Right lobe of liver (tissue), 6 donors: ENCODE measurements at regions not wholly inside any gene's neighbourhood (a gene's known extent, or its start where the extent isn't known, plus 50 kb on each side); places are given as distances from the start of the nearest gene placed in this dataset.

Experiments
- ATAC-seq, 4 donors: fragments of 200-7000 bp; cut with Tn5 transposase; one replicate each; pipeline ENCODE4 v1.9.1; 2020; ENCODE audit warnings: mild to moderate bottlenecking in 4 of 4, moderate library complexity in 4 of 4
- DNase-seq, 3 donors: peaks; one replicate each; pipeline ENCODE4 v3.0.0-alpha.2; 2020
- H3K27ac ChIP-seq, 3 donors: fragments of 200-600 bp; one replicate each; pipeline ENCODE4 v1.8.0; 2022
- H3K27me3 ChIP-seq, 2 donors: fragments of 200-600 bp; one replicate each; pipeline ENCODE4 v1.8.0; 2022
- H3K36me3 ChIP-seq, 4 donors: fragments of 200-600 bp; sonication (generic) in 1 of 4; one replicate each; pipeline versions ENCODE4 v1.5.1 to v1.8.0; 2017 to 2022; ENCODE audit warnings: control low read depth in 1 of 4
- H3K4me1 ChIP-seq, 4 donors: fragments of 200-600 bp; sonication (generic) in 1 of 4; one replicate each; pipeline versions ENCODE4 v1.5.1 to v1.8.0; 2017 to 2022; ENCODE audit warnings: control low read depth in 1 of 4
- H3K4me3 ChIP-seq, 3 donors: fragments of 200-600 bp; one replicate each; pipeline ENCODE4 v1.8.0; 2022
- H3K9me3 ChIP-seq, 4 donors: fragments of 200-600 bp; sonication (generic) in 1 of 4; one replicate each; pipeline versions ENCODE4 v1.5.1 to v1.8.0; 2017 to 2022; ENCODE audit warnings: control low read depth in 1 of 4
- CTCF ChIP-seq, 4 donors: fragments of 200-600 bp in 3 of 4; fragments of 450-650 bp in 1 of 4; IDR thresholded peaks; one replicate each; pipeline versions ENCODE4 v1.5.1 to v1.8.0; 2016 to 2022; ENCODE audit warnings: antibody characterized with exemption in 4 of 4, mild to moderate bottlenecking in 2 of 4
- POLR2A ChIP-seq: fragments of 450-650 bp; IDR thresholded peaks from one replicate; pipeline ENCODE4 v1.6.1; 2017; ENCODE audit warnings: antibody characterized with exemption, mild to moderate bottlenecking
- WGBS: methylation state at CpG from one replicate; pipeline ENCODE4 v1.1.6; 2018; ENCODE audit warnings: low coverage, low lambda C conversion rate; ENCODE audit not compliant: insufficient coverage; ENCODE audit errors: missing lambda C conversion rate; 5-methylcytosine and 5-hydroxymethylcytosine counted together
- intact Hi-C, 2 donors: fragments of 100-400 bp; cut with DNase I; formaldehyde crosslinking; loops; one replicate each; pipeline versions ENCODE4 v1.11.2 to v1.14.1; 2022
- donor health status: DM: no; HTN: yes; CAD: no.
- donor health status: DM: no; HTN: no; CAD: no.
- donor health status: DM: no; HTN: no; CAD: no.
- donor health status: DM: no; HTN: yes; CAD: no.
- donor health status: DM: no; HTN: yes; CAD: no.

- ATAC-seq, result no peak
- no peak for DNase-seq
- Histone ChIP-seq H3K4me1 (no peaks in the 10 kb centered on the region), H3K27me3 (no peaks in the 10 kb centered on the region), H3K4me3 (no peak overlapping the region), H3K27ac (no peak overlapping the region), H3K9me3 (peaks cover 0 to 6% (median 0%) of the 10 kb centered on the region in 4 donors), H3K36me3 (no peaks in the 10 kb centered on the region)
- TF ChIP-seq CTCF (IDR thresholded peaks at IDR 0.05) (no peak), POLR2A (no peak)
- 71% methylated on average over 1 of the region's 1 CpG for WGBS
- intact Hi-C loops, result no loop called here
Observed at GRCh38 chr13:111022241-111022640, 92.9 kb upstream of the ARHGEF7 start.

GRCh38 chr13:111021270-111021669 lies 93.8 kb upstream of the ARHGEF7 start:
- TF ChIP-seq POLR2A (no peak), CTCF (IDR thresholded peaks at IDR 0.05) (no peak)
- H3K36me3 ChIP-seq, result no peaks in the 10 kb centered on the region
- H3K4me1 ChIP-seq, result no peaks in the 10 kb centered on the region
- DNase-seq (no peak), ATAC-seq (no peak)
- H3K4me3 ChIP-seq, result no peak overlapping the region
- H3K9me3 ChIP-seq, result peaks cover 0 to 6% (median 0%) of the 10 kb centered on the region in 4 donors
- no peak overlapping the region for H3K27ac ChIP-seq
- no peaks in the 10 kb centered on the region for H3K27me3 ChIP-seq
- intact Hi-C loops, result no loop called here
- 35% methylated on average over 1 of the region's 1 CpG for WGBS

- ATAC-seq, result peak in 1 of 4 donors; percentile 20
- 80% methylated on average over 3 of the region's 6 CpGs for WGBS
- H3K4me3 ChIP-seq, result no peak overlapping the region
Observed at GRCh38 chr13:111020546-111020945, 94.6 kb upstream of the ARHGEF7 start.

GRCh38 chr13:111020021-111020420 lies 95.1 kb upstream of the ARHGEF7 start:
- DNase-seq (no peak), ATAC-seq (no peak)
- TF ChIP-seq CTCF (IDR thresholded peaks at IDR 0.05) (no peak), POLR2A (no peak)
- Histone ChIP-seq H3K27me3 (no peaks in the 10 kb centered on the region), H3K36me3 (no peaks in the 10 kb centered on the region), H3K4me1 (no peaks in the 10 kb centered on the region), H3K4me3 (no peak overlapping the region), H3K9me3 (peaks cover 0 to 6% (median 0%) of the 10 kb centered on the region in 4 donors), H3K27ac (no peak overlapping the region)
- 96% methylated on average over 3 of the region's 24 CpGs for WGBS
- intact Hi-C loops, result no loop called here

More at GRCh38 chr13:111020546-111020945, 94.6 kb upstream of the ARHGEF7 start:
- Histone ChIP-seq H3K27me3 (no peaks in the 10 kb centered on the region), H3K9me3 (peaks cover 0 to 6% (median 0%) of the 10 kb centered on the region in 4 donors), H3K36me3 (no peaks in the 10 kb centered on the region), H3K4me1 (no peaks in the 10 kb centered on the region), H3K27ac (no peak overlapping the region)
- DNase-seq, result no peak
- no peak for TF ChIP-seq POLR2A
- no peak for TF ChIP-seq CTCF (IDR thresholded peaks at IDR 0.05)
- intact Hi-C loops, result no loop called here
